GM12875 (cell line): ENCODE measurements at regions not wholly inside any gene's neighbourhood (a gene's known extent, or its start where the extent isn't known, plus 50 kb on each side); places are given as distances from the start of the nearest gene placed in this dataset.

Experiments used
- H3K4me3 ChIP-seq: one replicate; pipeline ENCODE4 v1.5.1; 2011; ENCODE audit warnings: low read depth, low read length, control low read depth
- CTCF ChIP-seq: IDR thresholded peaks from 2 replicates; pipeline ENCODE4 v1.5.1; 2011; ENCODE audit warnings: low read depth, mild to moderate bottlenecking, control low read depth, inconsistent platforms, low read length, moderate library complexity, borderline replicate concordance; ENCODE audit not compliant: insufficient read depth

DNA sequence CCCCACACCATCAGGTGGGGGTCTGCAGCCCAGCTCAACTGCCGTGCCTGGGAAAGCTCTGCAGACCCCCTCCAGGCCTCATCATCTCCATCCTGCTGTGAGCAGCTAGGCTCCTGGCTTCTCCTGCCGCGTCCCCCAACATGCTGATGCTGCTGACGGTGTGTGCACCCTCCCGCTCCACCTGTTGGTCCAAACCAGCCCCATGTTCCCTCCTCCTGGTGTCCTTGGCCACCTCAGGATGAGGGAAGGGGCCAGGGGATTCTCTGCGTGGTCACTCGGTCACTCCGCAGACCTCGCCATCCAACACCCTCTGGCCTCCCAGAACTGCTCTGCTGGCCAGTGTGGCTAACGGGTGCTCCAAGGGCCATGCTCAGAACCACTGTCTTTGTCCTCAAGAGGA lies 368.6 kb downstream of the FOXL1 start:
- TF ChIP-seq CTCF = no peak
- no peak overlapping the region for H3K4me3 ChIP-seq

GRCh38 chr16:86948046-86948445 lies 369.1 kb downstream of the C16orf95 start:
- H3K4me3 ChIP-seq = no peak overlapping the region
- no peak for TF ChIP-seq CTCF

DNA sequence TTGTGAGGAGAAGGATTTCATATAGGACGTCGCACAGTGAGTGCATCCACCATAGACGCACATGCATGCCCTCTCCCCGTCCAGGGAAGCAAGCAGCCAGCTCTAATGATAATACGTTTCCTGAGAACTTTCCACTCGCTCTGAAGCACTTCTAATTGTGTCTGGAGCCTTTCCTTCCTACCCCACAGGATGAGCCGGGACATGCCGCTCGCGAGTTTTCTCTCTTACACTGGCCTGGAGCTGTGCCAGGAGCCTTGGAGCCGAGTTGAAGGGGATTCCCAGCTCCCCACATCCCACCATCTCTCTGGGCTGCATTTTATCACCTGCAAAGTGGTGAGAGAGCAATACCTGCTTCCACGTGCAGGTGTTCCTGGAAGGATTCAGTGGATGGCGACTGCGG lies 368.1 kb downstream of the C16orf95 start:
- TF ChIP-seq CTCF = no peak
- no peak overlapping the region for H3K4me3 ChIP-seq

GRCh38 chr16:86949630-86950029 lies 367.6 kb downstream of the C16orf95 start:
- no peak overlapping the region for H3K4me3 ChIP-seq
- TF ChIP-seq CTCF = no peak

DNA sequence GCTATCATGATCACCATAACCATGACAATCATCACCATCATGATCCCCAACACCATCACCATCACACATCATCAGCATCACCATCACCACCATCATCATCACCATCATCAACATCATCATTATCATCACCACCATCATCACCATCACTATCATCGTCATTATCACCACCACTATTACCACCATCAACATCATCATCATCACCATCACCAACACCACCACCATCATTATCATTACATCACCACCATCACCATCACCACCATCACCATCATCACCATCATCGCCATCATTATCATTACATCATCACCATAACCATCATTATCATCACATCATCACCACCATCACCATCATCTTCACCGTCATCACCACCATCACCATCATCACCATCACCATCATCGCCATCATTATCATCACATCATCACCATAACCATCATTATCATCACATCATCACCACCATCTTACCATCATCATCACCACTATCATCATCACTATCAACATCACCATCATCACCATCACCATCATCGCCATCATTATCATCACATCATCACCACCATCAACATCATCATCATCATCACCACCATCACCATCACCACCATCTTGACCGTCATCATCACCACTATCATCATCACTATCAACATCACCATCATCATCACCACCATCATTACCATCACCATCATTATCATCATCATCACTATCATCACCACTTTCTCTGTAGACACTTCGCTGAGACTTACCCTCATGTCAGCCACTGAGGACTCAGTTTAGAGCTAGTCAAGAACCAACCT lies 366.0 kb downstream of the C16orf95 start:
- no peak overlapping the region for H3K4me3 ChIP-seq
- no peak for TF ChIP-seq CTCF

GRCh38 chr16:86951831-86952598 lies 365.2 kb downstream of the C16orf95 start:
- no peak overlapping the region for H3K4me3 ChIP-seq
- no peak for TF ChIP-seq CTCF

- no peak overlapping the region for H3K4me3 ChIP-seq
- TF ChIP-seq CTCF = no peak
Measured at GRCh38 chr16:86952769-86953168, 364.4 kb downstream of the C16orf95 start.
